B cell (primary cell): ENCODE measurements at regions not wholly inside any gene's neighbourhood (a gene's known extent, or its start where the extent isn't known, plus 50 kb on each side); places are given as distances from the start of the nearest gene placed in this dataset.

ENCODE experiments used
- ATAC-seq: fragments of 200-7000 bp; cut with Tn5 transposase; one replicate; pipeline ENCODE4 v1.10.0; 2021; ENCODE audit warnings: low read depth, mild to moderate bottlenecking, moderate number of reproducible peaks, moderate library complexity
- CTCF ChIA-PET: fragments of 350-600 bp; sonication (Branson Sonifier 250); formaldehyde crosslinking; loops from one replicate; lab custom pipeline; 2021; ENCODE audit warnings: antibody characterized with exemption, inconsistent platforms; lab: Charles Lee
- POLR2A ChIA-PET: fragments of 350-600 bp; sonication (Branson Sonifier 250); formaldehyde crosslinking; loops from one replicate; lab custom pipeline; 2021; ENCODE audit warnings: antibody characterized with exemption; lab: Charles Lee
- DNase-seq: peaks from one replicate; pipeline ENCODE4 v3.0.0; 2013
- H2AFZ ChIP-seq: 2 replicates; pipeline ENCODE4 v1.6.1; 2012; ENCODE audit warnings: mild to moderate bottlenecking, low read depth, low read length; ENCODE audit not compliant: insufficient read depth, poor library complexity, severe bottlenecking
- H3K27ac ChIP-seq, 2 donors: 1 replicate in 1 of 2; 2 replicates in 1 of 2; pipeline ENCODE4 v1.5.1; 2012 to 2013; ENCODE audit warnings: low read length in 2 of 2, mild to moderate bottlenecking in 2 of 2, moderate library complexity in 1 of 2
- H3K27me3 ChIP-seq, 4 experiments: fragments of 200-600 bp in 1 of 4; sonication (generic) in 1 of 4; replicated peaks in 1 of 4; 1 replicate in 2 of 4; 2 replicates in 2 of 4; pipeline versions ENCODE4 v1.6.1 to v1.7.0; 2013 to 2016; ENCODE audit warnings: low read length in 3 of 4, mild to moderate bottlenecking in 2 of 4, mixed read lengths in 1 of 4, moderate library complexity in 1 of 4; ENCODE audit not compliant: insufficient read depth in 4 of 4, control insufficient read depth in 3 of 4; ENCODE audit errors: control extremely low read depth in 1 of 4
- H3K36me3 ChIP-seq, 2 experiments: replicated peaks in 1 of 2; 1 replicate in 1 of 2; 2 replicates in 1 of 2; pipeline versions ENCODE4 v1.6.1 to v1.7.1; 2013; ENCODE audit warnings: low read length in 1 of 2; ENCODE audit not compliant: insufficient read depth in 2 of 2, control insufficient read depth in 1 of 2; ENCODE audit errors: control extremely low read depth in 1 of 2, extremely low read depth in 1 of 2
- H3K4me1 ChIP-seq, 2 donors: fragments of 200-600 bp in 1 of 2; sonication (generic) in 1 of 2; 1 replicate in 1 of 2; 2 replicates in 1 of 2; pipeline versions ENCODE4 v1.5.1 to v1.6.1; 2013 to 2017; ENCODE audit warnings: low read length in 2 of 2; ENCODE audit not compliant: control insufficient read depth in 2 of 2, insufficient read depth in 2 of 2
- H3K4me2 ChIP-seq: replicated peaks from 2 replicates; pipeline ENCODE3; 2012; ENCODE audit warnings: mild to moderate bottlenecking, low read depth, low read length; ENCODE audit not compliant: poor library complexity, severe bottlenecking
- H3K4me3 ChIP-seq, 5 experiments: fragments of 200-600 bp in 1 of 5; sonication (generic) in 1 of 5; 1 replicate in 3 of 5; 2 replicates in 2 of 5; pipeline versions ENCODE4 v1.5.1 to v1.7.0; 2011 to 2016; ENCODE audit warnings: low read length in 4 of 5, mild to moderate bottlenecking in 4 of 5, low read depth in 2 of 5, control low read depth in 1 of 5, moderate library complexity in 1 of 5; ENCODE audit not compliant: insufficient read depth in 1 of 5; ENCODE audit errors: control extremely low read depth in 1 of 5, extremely low read depth in 1 of 5
- H3K79me2 ChIP-seq: fragments of 200-600 bp; sonication (generic); one replicate; pipeline ENCODE4 v1.6.0; 2016; ENCODE audit warnings: low read length; ENCODE audit not compliant: control insufficient read depth, insufficient read depth
- H3K9ac ChIP-seq: fragments of 200-600 bp; sonication (generic); 2 replicates; pipeline ENCODE4 v1.6.1; 2017; ENCODE audit warnings: mild to moderate bottlenecking, low read length, moderate library complexity
- H3K9me3 ChIP-seq, 3 donors: one replicate each; pipeline versions ENCODE4 v1.6.1 to v1.7.1; 2013; ENCODE audit warnings: low read length in 2 of 3; ENCODE audit not compliant: control insufficient read depth in 2 of 3, insufficient read depth in 1 of 3; ENCODE audit errors: control extremely low read depth in 1 of 3
- H4K20me1 ChIP-seq: 2 replicates; pipeline ENCODE4 v1.6.0; 2012; ENCODE audit warnings: mild to moderate bottlenecking, low read length; ENCODE audit not compliant: insufficient read depth, control insufficient read depth, poor library complexity, severe bottlenecking
- H3K27ac Mint-ChIP-seq: one replicate; pipeline ENCODE4 v1.8.0; 2021; ENCODE audit warnings: mixed read lengths
- H3K27me3 Mint-ChIP-seq: one replicate; pipeline ENCODE4 v1.8.0; 2021; ENCODE audit warnings: mixed read lengths
- H3K4me1 Mint-ChIP-seq: one replicate; pipeline ENCODE4 v1.8.0; 2021; ENCODE audit warnings: mixed read lengths
- H3K4me3 Mint-ChIP-seq: one replicate; pipeline ENCODE4 v1.8.0; 2021; ENCODE audit warnings: mixed read lengths
- H3K9me3 Mint-ChIP-seq: one replicate; pipeline ENCODE4 v1.8.0; 2022; ENCODE audit warnings: mixed read lengths; ENCODE audit not compliant: insufficient read depth
- CTCF ChIP-seq: fragments of 200-600 bp; IDR thresholded peaks from one replicate; pipeline ENCODE4 v1.8.0; 2022; ENCODE audit warnings: antibody characterized with exemption, mild to moderate bottlenecking
- EZH2 ChIP-seq: IDR thresholded peaks from 2 replicates; pipeline ENCODE4 v1.6.1; 2012; ENCODE audit warnings: borderline replicate concordance, low read depth, mild to moderate bottlenecking, moderate library complexity, low read length; ENCODE audit not compliant: insufficient read depth, poor library complexity, severe bottlenecking
- WGBS: methylation state at CpG from one replicate; pipeline ENCODE4 v1.1.5; 2013; ENCODE audit warnings: missing lambda C conversion rate; ENCODE audit not compliant: insufficient coverage; 5-methylcytosine and 5-hydroxymethylcytosine counted together
- intact Hi-C: fragments of 100-400 bp; cut with micrococcal nuclease; formaldehyde crosslinking; loops from one replicate; pipeline ENCODE4 v1.10.0; 2022

- Mint-ChIP-seq H3K27me3 (peaks cover 21% of the 10 kb centered on the region), H3K9me3 (no peaks in the 10 kb centered on the region), H3K4me3 (no peak overlapping the region), H3K27ac (no peak overlapping the region), H3K4me1 (no peaks in the 10 kb centered on the region)
- Histone ChIP-seq H4K20me1 (no peaks in the 10 kb centered on the region), H3K9ac (no peak overlapping the region), H3K27ac (no peak overlapping the region), H3K27me3 (no peaks in the 10 kb centered on the region), H3K9me3 (peaks cover 0 to 1% (median 0%) of the 10 kb centered on the region in 3 donors), H2AFZ (no peak overlapping the region), H3K4me2 (no peak overlapping the region), H3K79me2 (no peaks in the 10 kb centered on the region), H3K4me3 (no peak overlapping the region), H3K4me1 (no peaks in the 10 kb centered on the region), H3K36me3 (no peaks in the 10 kb centered on the region)
- DNase-seq, result no peak
- WGBS, result no CpG with 5 or more reads among the region's 2 CpGs
- ChIA-PET CTCF (no interaction called here), POLR2A (no interaction called here)
- intact Hi-C loops, result no loop called here
- TF ChIP-seq EZH2 (no peak), CTCF (no peak)
- ATAC-seq, result no peak
These were observed 93.4 kb downstream of the RASSF10 start for GRCh38 chr11:13102513-13102840.

- no peak overlapping the region for H3K27ac ChIP-seq
- H3K79me2 ChIP-seq, result no peaks in the 10 kb centered on the region
- H3K27me3 ChIP-seq, result no peaks in the 10 kb centered on the region
- no peak overlapping the region for H2AFZ ChIP-seq
- Mint-ChIP-seq H3K4me1 (no peaks in the 10 kb centered on the region), H3K27ac (no peak overlapping the region), H3K4me3 (no peak overlapping the region), H3K9me3 (no peaks in the 10 kb centered on the region), H3K27me3 (peaks cover 16% of the 10 kb centered on the region)
- H3K4me3 ChIP-seq, result no peak overlapping the region
- no peaks in the 10 kb centered on the region for H4K20me1 ChIP-seq
- DNase-seq (no peak), ATAC-seq (no peak)
- H3K4me2 ChIP-seq, result no peak overlapping the region
- H3K36me3 ChIP-seq, result no peaks in the 10 kb centered on the region
- H3K9me3 ChIP-seq, result peaks cover 0 to 1% (median 0%) of the 10 kb centered on the region in 3 donors
- ChIA-PET CTCF (no interaction called here), POLR2A (no interaction called here)
- H3K9ac ChIP-seq, result no peak overlapping the region
- intact Hi-C loops, result no loop called here
- TF ChIP-seq EZH2 (no peak), CTCF (no peak)
- no peaks in the 10 kb centered on the region for H3K4me1 ChIP-seq
- WGBS, result 100% methylated on average over 1 of the region's 5 CpGs
These were observed 93.9 kb downstream of the RASSF10 start for GRCh38 chr11:13102865-13103539.
